Keratinocyte (primary cell): ENCODE measurements at regions not wholly inside any gene's neighbourhood (a gene's known extent, or its start where the extent isn't known, plus 50 kb on each side); places are given as distances from the start of the nearest gene placed in this dataset.
A peak's percentile ranks its signal among the peaks of the same experiment; 100 is the strongest.
"Not testable (repeated sequence)": the region's sequence is repeated elsewhere in the genome, so short reads cannot be mapped to it uniquely, and the experiment has no call there.

Experiments
- DNase-seq: peaks from one replicate; pipeline ENCODE4 v3.0.0-alpha.2; 2011; ENCODE audit warnings: low read depth, missing footprints, low spot score
- FAIRE-seq: peaks from 2 replicates; lab custom pipeline; 2011; peaks lifted over from hg19 to GRCh38; lab: Jason Lieb, UNC
- H2AFZ ChIP-seq: 2 replicates; pipeline ENCODE4 v1.6.0; 2012; ENCODE audit warnings: low read length, control low read depth, inconsistent platforms; ENCODE audit not compliant: control insufficient read depth
- H3K27ac ChIP-seq: 2 replicates; pipeline ENCODE4 v1.5.1; 2011; ENCODE audit warnings: low read length; ENCODE audit not compliant: control insufficient read depth, insufficient read depth
- H3K27me3 ChIP-seq: 3 replicates; pipeline ENCODE4 v1.6.0; 2011; ENCODE audit warnings: low read length; ENCODE audit not compliant: control insufficient read depth, insufficient read depth; ENCODE audit errors: extremely low read depth
- H3K36me3 ChIP-seq, 2 experiments: 2 replicates in 1 of 2; 3 replicates in 1 of 2; pipeline ENCODE4 v1.5.1; 2011; ENCODE audit warnings: low read length in 2 of 2, mild to moderate bottlenecking in 1 of 2; ENCODE audit not compliant: control insufficient read depth in 2 of 2, insufficient read depth in 2 of 2; ENCODE audit errors: extremely low read depth in 1 of 2
- H3K4me1 ChIP-seq: 3 replicates; pipeline ENCODE4 v1.5.1; 2011; ENCODE audit warnings: low read length; ENCODE audit not compliant: control insufficient read depth, insufficient read depth; ENCODE audit errors: extremely low read depth
- H3K4me2 ChIP-seq: 3 replicates; pipeline ENCODE4 v1.6.0; 2011; ENCODE audit warnings: low read depth, low read length; ENCODE audit not compliant: control insufficient read depth, insufficient read depth; ENCODE audit errors: extremely low read depth
- H3K4me3 ChIP-seq, 3 experiments: fragments of 200-600 bp in 1 of 3; sonication (generic) in 1 of 3; 2 replicates in 2 of 3; 3 replicates in 1 of 3; pipeline ENCODE4 v1.5.1; 2011 to 2016; ENCODE audit warnings: low read length in 3 of 3, mild to moderate bottlenecking in 3 of 3, control low read depth in 2 of 3, inconsistent platforms in 1 of 3, low read depth in 1 of 3, mixed read lengths in 1 of 3, mixed run types in 1 of 3, moderate library complexity in 1 of 3; ENCODE audit not compliant: control insufficient read depth in 2 of 3, insufficient read depth in 2 of 3; ENCODE audit errors: extremely low read depth in 1 of 3
- H3K79me2 ChIP-seq: 2 replicates; pipeline ENCODE4 v1.6.0; 2012; ENCODE audit warnings: low read length; ENCODE audit not compliant: control insufficient read depth, insufficient read depth
- H3K9ac ChIP-seq: 3 replicates; pipeline ENCODE4 v1.6.0; 2011; ENCODE audit warnings: low read length; ENCODE audit not compliant: control insufficient read depth, insufficient read depth; ENCODE audit errors: extremely low read depth
- H3K9me1 ChIP-seq: 3 replicates; pipeline ENCODE4 v1.6.0; 2011; ENCODE audit warnings: low read length; ENCODE audit not compliant: control insufficient read depth, insufficient read depth; ENCODE audit errors: extremely low read depth
- H3K9me3 ChIP-seq: 2 replicates; pipeline ENCODE4 v1.5.1; 2012; ENCODE audit warnings: low read depth, low read length; ENCODE audit not compliant: control insufficient read depth
- H4K20me1 ChIP-seq: 3 replicates; pipeline ENCODE4 v1.6.0; 2011; ENCODE audit warnings: low read length; ENCODE audit not compliant: control insufficient read depth, insufficient read depth; ENCODE audit errors: extremely low read depth
- CTCF ChIP-seq, 3 experiments: IDR thresholded peaks in 1 of 3; conservative IDR thresholded peaks in 1 of 3; optimal IDR thresholded peaks in 1 of 3; 2 replicates in 2 of 3; 3 replicates in 1 of 3; pipeline versions ENCODE3 to v1.5.1; 2011; ENCODE audit warnings: low read length in 3 of 3, mild to moderate bottlenecking in 3 of 3, moderate library complexity in 2 of 3, control low read depth in 1 of 3, inconsistent platforms in 1 of 3; ENCODE audit not compliant: insufficient read depth in 2 of 3; ENCODE audit errors: extremely low read depth in 1 of 3
- EZH2 ChIP-seq: IDR thresholded peaks from one replicate; pipeline ENCODE4 v1.6.1; 2012; ENCODE audit warnings: inconsistent platforms, mild to moderate bottlenecking, low read length, moderate library complexity
- dilution Hi-C: fragments of 300-500 bp; cut with MboI; formaldehyde crosslinking; loops from one replicate; pipeline ENCODE4 v1.7.0; 2020; ENCODE audit warnings: low sequenced_read_pairs; ENCODE audit not compliant: extremely low pct_ligation_motif_present

- Histone ChIP-seq H3K4me2 (no peak overlapping the region), H3K9ac (no peak overlapping the region), H3K27ac (no peak overlapping the region), H4K20me1 (no peaks in the 10 kb centered on the region), H3K9me1 (no peaks in the 10 kb centered on the region), H3K4me1 (no peaks in the 10 kb centered on the region), H3K79me2 (no peaks in the 10 kb centered on the region), H3K27me3 (no peaks in the 10 kb centered on the region), H3K4me3 (no peak overlapping the region), H2AFZ (no peak overlapping the region), H3K36me3 (no peaks in the 10 kb centered on the region), H3K9me3 (no peaks in the 10 kb centered on the region)
- TF ChIP-seq CTCF (optimal IDR thresholded peaks at IDR 0.05 in 1 of 3, IDR thresholded peaks at IDR 0.05 in 1 of 3, conservative IDR thresholded peaks at IDR 0.05 in 1 of 3; ENCODE audit: extremely low read depth in 1 of 3, insufficient read depth in 2 of 3, low read length in 3 of 3), result no peak
- TF ChIP-seq EZH2, result no peak
- DNase-seq, result no peak
- FAIRE-seq, result no peak
- dilution Hi-C loops, result no loop called here
These were observed 141.3 kb upstream of the MSX2 start for GRCh38 chr5:174583071-174583470.

- no peaks in the 10 kb centered on the region for H3K79me2 ChIP-seq
- H3K27ac ChIP-seq, result no peak overlapping the region
- no peak overlapping the region for H3K4me3 ChIP-seq
- H3K4me1 ChIP-seq, result peaks cover 2% of the 10 kb centered on the region
- no peaks in the 10 kb centered on the region for H4K20me1 ChIP-seq
- no peak for FAIRE-seq
- H3K9me3 ChIP-seq, result no peaks in the 10 kb centered on the region
- no peaks in the 10 kb centered on the region for H3K9me1 ChIP-seq
- no peak for DNase-seq
- no peaks in the 10 kb centered on the region for H3K36me3 ChIP-seq
- H3K27me3 ChIP-seq, result no peaks in the 10 kb centered on the region
- no peak overlapping the region for H2AFZ ChIP-seq
- H3K9ac ChIP-seq, result no peak overlapping the region
- TF ChIP-seq CTCF (optimal IDR thresholded peaks at IDR 0.05 in 1 of 3, IDR thresholded peaks at IDR 0.05 in 1 of 3, conservative IDR thresholded peaks at IDR 0.05 in 1 of 3; ENCODE audit: extremely low read depth in 1 of 3, insufficient read depth in 2 of 3, low read length in 3 of 3) (no peak), EZH2 (no peak)
- no peak overlapping the region for H3K4me2 ChIP-seq
- dilution Hi-C loops, result no loop called here
These were observed 138.9 kb upstream of the MSX2 start for GRCh38 chr5:174585472-174585871.

GRCh38 chr5:174586163-174586562 is 138.2 kb upstream of the MSX2 start:
- H3K36me3 ChIP-seq, H3K27ac ChIP-seq, dilution Hi-C loops, H3K9me1 ChIP-seq, H3K4me1 ChIP-seq, H3K4me3 ChIP-seq, H4K20me1 ChIP-seq, H3K9ac ChIP-seq, H2AFZ ChIP-seq, H3K4me2 ChIP-seq, H3K79me2 ChIP-seq, DNase-seq, H3K9me3 ChIP-seq, H3K27me3 ChIP-seq: not testable (repeated sequence)
- peak; percentile 13 for FAIRE-seq
